Esophagus muscularis mucosa (tissue), 4 donors: ENCODE measurements at regions not wholly inside any gene's neighbourhood (a gene's known extent, or its start where the extent isn't known, plus 50 kb on each side); places are given as distances from the start of the nearest gene placed in this dataset.
A peak's percentile ranks its signal among the peaks of the same experiment; 100 is the strongest.

Experiments
- DNase-seq: peaks from one replicate; pipeline ENCODE4 v3.0.0-alpha.2; 2017; ENCODE audit errors: extremely low spot score
- H3K27ac ChIP-seq, 4 donors: fragments of 200-600 bp; sonication (generic); replicated peaks in 1 of 4; 1 replicate in 3 of 4; 2 replicates in 1 of 4; pipeline ENCODE4 v1.5.1; 2016 to 2019; ENCODE audit warnings: mild to moderate bottlenecking in 1 of 4
- H3K27me3 ChIP-seq, 4 donors: fragments of 200-600 bp; sonication (generic); one replicate each; pipeline versions ENCODE4 v1.5.1 to v1.6.0; 2016 to 2019
- H3K36me3 ChIP-seq, 4 donors: fragments of 200-600 bp; sonication (generic); one replicate each; pipeline ENCODE4 v1.5.1; 2016 to 2019
- H3K4me1 ChIP-seq, 4 donors: fragments of 200-600 bp; sonication (generic); one replicate each; pipeline ENCODE4 v1.5.1; 2016 to 2019
- H3K4me3 ChIP-seq, 4 donors: fragments of 200-600 bp; sonication (generic); 1 replicate in 2 of 4; 2 replicates in 2 of 4; pipeline ENCODE4 v1.5.1; 2016 to 2019; ENCODE audit warnings: mild to moderate bottlenecking in 4 of 4, moderate library complexity in 1 of 4
- H3K9me3 ChIP-seq, 4 donors: fragments of 200-600 bp; sonication (generic); 1 replicate in 3 of 4; 2 replicates in 1 of 4; pipeline ENCODE4 v1.5.1; 2016 to 2019
- CTCF ChIP-seq, 3 experiments: fragments of 200-600 bp in 2 of 3; fragments of 450-650 bp in 1 of 3; sonication (generic) in 2 of 3; IDR thresholded peaks; one replicate each; pipeline ENCODE4 v1.5.1; 2017 to 2019; ENCODE audit warnings: antibody characterized with exemption in 3 of 3, mild to moderate bottlenecking in 2 of 3, moderate library complexity in 1 of 3
- EP300 ChIP-seq: sonication (generic); formaldehyde crosslinking; IDR thresholded peaks from one replicate; pipeline ENCODE4 v1.6.1; 2017; ENCODE audit warnings: antibody characterized with exemption
- POLR2A ChIP-seq: fragments of 450-650 bp; IDR thresholded peaks from one replicate; pipeline ENCODE4 v1.6.1; 2017; ENCODE audit warnings: antibody characterized with exemption, moderate library complexity, mild to moderate bottlenecking, low read depth
- POLR2AphosphoS5 ChIP-seq, 2 donors: sonication (generic); formaldehyde crosslinking; IDR thresholded peaks; one replicate each; pipeline ENCODE4 v1.6.1; 2017; ENCODE audit warnings: antibody characterized with exemption in 2 of 2
- WGBS: methylation state at CpG from one replicate; pipeline ENCODE4 v1.1.5; 2018; 5-methylcytosine and 5-hydroxymethylcytosine counted together
- intact Hi-C: fragments of 100-400 bp; cut with DNase I; formaldehyde crosslinking; loops from one replicate; pipeline ENCODE4 v1.15.1; 2023

DNA sequence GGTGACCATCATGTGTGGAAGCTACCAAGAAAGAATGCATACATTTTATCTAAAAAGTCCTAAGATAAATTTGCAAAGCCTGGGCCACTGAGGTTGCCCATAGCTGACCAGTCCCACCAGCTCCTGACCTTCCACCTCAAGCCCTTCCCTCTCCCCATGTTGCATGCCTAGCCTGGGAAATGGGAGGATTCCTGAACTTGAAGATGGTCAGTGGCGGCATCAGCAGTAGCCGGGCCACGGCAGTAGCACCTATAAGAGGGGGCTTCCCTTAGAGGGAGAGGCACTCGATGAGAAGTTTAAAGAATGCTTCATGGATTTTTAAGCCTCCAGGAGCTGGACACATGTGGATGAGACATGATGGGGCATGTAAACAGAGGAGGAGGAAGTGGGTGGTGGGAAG lies 172.1 kb downstream of the KLF13 start:
- no peaks in the 10 kb centered on the region for H3K9me3 ChIP-seq
- no peak for TF ChIP-seq POLR2A
- no peak for TF ChIP-seq POLR2AphosphoS5 (IDR thresholded peaks at IDR 0.05)
- no peak for TF ChIP-seq CTCF (IDR thresholded peaks at IDR 0.05)
- no peak for TF ChIP-seq EP300
- peaks cover 0 to 8% (median 0%) of the 10 kb centered on the region in 4 donors for H3K4me1 ChIP-seq
- DNase-seq, result peak; percentile 83
- WGBS, result 93% methylated on average over 4 of the region's 4 CpGs
- no peak overlapping the region for H3K4me3 ChIP-seq
- no peak overlapping the region for H3K27ac ChIP-seq
- intact Hi-C loops, result loop anchor here (10.0 kb wide), 1 partner anchor 504 kb away; the partner anchor contains the start of gene MTMR10
- peaks cover 0 to 15% (median 5%) of the 10 kb centered on the region in 4 donors for H3K36me3 ChIP-seq
- H3K27me3 ChIP-seq, result no peaks in the 10 kb centered on the region

- H3K27me3 ChIP-seq, result no peaks in the 10 kb centered on the region
- H3K27ac ChIP-seq, result no peak overlapping the region
- H3K4me1 ChIP-seq, result peaks cover 0 to 8% (median 0%) of the 10 kb centered on the region in 4 donors
- DNase-seq, result peak; percentile 85
- H3K9me3 ChIP-seq, result no peaks in the 10 kb centered on the region
- WGBS, result 93% methylated on average over 12 of the region's 13 CpGs
- H3K36me3 ChIP-seq, result peaks cover 0 to 15% (median 5%) of the 10 kb centered on the region in 4 donors
- intact Hi-C loops, result loop anchor here (10.0 kb wide), 1 partner anchor 505 kb away; the partner anchor contains the start of gene MTMR10
- no peak overlapping the region for H3K4me3 ChIP-seq
- no peak for TF ChIP-seq POLR2AphosphoS5 (IDR thresholded peaks at IDR 0.05)
- TF ChIP-seq EP300, result no peak
- no peak for TF ChIP-seq POLR2A
- no peak for TF ChIP-seq CTCF (IDR thresholded peaks at IDR 0.05)
Measured at GRCh38 chr15:31499236-31499952, 172.8 kb downstream of the KLF13 start.

GRCh38 chr15:31499953-31500765 lies 173.5 kb downstream of the KLF13 start:
- WGBS, result 96% methylated on average over 7 of the region's 23 CpGs
- Histone ChIP-seq H3K9me3 (no peaks in the 10 kb centered on the region), H3K36me3 (peaks cover 0 to 15% (median 5%) of the 10 kb centered on the region in 4 donors), H3K4me3 (no peak overlapping the region), H3K4me1 (peaks cover 0 to 8% (median 0%) of the 10 kb centered on the region in 4 donors), H3K27me3 (no peaks in the 10 kb centered on the region), H3K27ac (peak overlapping the region in 1 of 4 donors; percentile 19)
- intact Hi-C loops, result loop anchor here (10.0 kb wide), 1 partner anchor 505 kb away; the partner anchor contains the start of gene MTMR10
- DNase-seq, result peak; percentile 53
- TF ChIP-seq POLR2AphosphoS5 (IDR thresholded peaks at IDR 0.05), result no peak
- TF ChIP-seq POLR2A, result no peak
- no peak for TF ChIP-seq EP300
- no peak for TF ChIP-seq CTCF (IDR thresholded peaks at IDR 0.05)

DNA sequence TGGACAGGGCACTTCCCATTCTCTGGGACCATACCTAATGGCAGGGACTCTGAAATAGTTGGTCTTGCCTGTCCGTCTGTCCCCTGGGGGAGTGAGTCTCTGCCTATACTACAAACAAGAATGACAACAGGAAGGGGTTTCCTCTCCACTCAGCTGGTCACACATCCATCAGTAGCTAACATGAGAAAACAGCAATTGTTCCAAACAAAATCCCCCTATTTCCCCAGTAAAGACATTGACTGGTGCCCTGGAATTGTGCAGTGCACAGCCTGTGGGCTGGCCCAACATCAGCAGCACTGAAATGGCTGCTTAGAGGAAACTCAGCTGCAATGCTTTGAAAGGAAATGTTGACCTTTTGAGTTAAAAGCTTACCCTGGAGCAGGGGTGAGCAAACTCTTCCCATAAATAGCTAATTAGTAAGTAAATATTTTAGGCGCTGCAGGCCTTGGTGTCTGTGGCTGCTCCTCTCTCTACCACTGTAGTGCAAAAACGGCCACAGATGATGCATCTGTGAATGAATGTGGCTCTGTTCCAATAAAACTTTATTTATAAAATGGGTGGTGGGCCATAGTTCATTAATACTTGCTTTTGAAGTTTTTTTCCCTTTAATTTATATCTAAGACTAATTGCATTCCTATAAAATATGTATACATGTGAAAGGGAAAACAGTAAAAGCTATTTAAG lies 174.3 kb downstream of the KLF13 start:
- H3K27me3 ChIP-seq, result no peaks in the 10 kb centered on the region
- H3K36me3 ChIP-seq, result peaks cover 0 to 15% (median 5%) of the 10 kb centered on the region in 4 donors
- H3K9me3 ChIP-seq, result no peaks in the 10 kb centered on the region
- no peak for TF ChIP-seq POLR2A
- no peak for TF ChIP-seq CTCF (IDR thresholded peaks at IDR 0.05)
- no peak for TF ChIP-seq EP300
- no peak for TF ChIP-seq POLR2AphosphoS5 (IDR thresholded peaks at IDR 0.05)
- no peak overlapping the region for H3K4me3 ChIP-seq
- intact Hi-C loops, result no loop called here
- DNase-seq, result peak; percentile 77
- H3K27ac ChIP-seq, result no peak overlapping the region
- WGBS, result 48% methylated on average over 2 of the region's 3 CpGs
- H3K4me1 ChIP-seq, result peaks cover 0 to 8% (median 0%) of the 10 kb centered on the region in 4 donors
